Uterus (tissue), 2 donors: ENCODE measurements at regions not wholly inside any gene's neighbourhood (a gene's known extent, or its start where the extent isn't known, plus 50 kb on each side); places are given as distances from the start of the nearest gene placed in this dataset.

Source experiments
- POLR2A ChIP-seq, 2 donors: fragments of 450-650 bp; IDR thresholded peaks; one replicate each; pipeline ENCODE4 v1.6.1; 2016; ENCODE audit warnings: antibody characterized with exemption in 2 of 2, mild to moderate bottlenecking in 1 of 2, moderate library complexity in 1 of 2
- TF ChIP-seq, protein P1 (sequence below), 4 experiments: fragments of 200-600 bp in 2 of 4; fragments of 450-650 bp in 2 of 4; sonication (generic) in 2 of 4; IDR thresholded peaks; one replicate each; pipeline ENCODE4 v1.5.1; 2016 to 2019; ENCODE audit warnings: antibody characterized with exemption in 4 of 4, mild to moderate bottlenecking in 2 of 4, moderate library complexity in 1 of 4

GRCh38 chr15:100766243-100767000 is 113.2 kb upstream of the ALDH1A3 start:
- TF ChIP-seq, protein P1, sequence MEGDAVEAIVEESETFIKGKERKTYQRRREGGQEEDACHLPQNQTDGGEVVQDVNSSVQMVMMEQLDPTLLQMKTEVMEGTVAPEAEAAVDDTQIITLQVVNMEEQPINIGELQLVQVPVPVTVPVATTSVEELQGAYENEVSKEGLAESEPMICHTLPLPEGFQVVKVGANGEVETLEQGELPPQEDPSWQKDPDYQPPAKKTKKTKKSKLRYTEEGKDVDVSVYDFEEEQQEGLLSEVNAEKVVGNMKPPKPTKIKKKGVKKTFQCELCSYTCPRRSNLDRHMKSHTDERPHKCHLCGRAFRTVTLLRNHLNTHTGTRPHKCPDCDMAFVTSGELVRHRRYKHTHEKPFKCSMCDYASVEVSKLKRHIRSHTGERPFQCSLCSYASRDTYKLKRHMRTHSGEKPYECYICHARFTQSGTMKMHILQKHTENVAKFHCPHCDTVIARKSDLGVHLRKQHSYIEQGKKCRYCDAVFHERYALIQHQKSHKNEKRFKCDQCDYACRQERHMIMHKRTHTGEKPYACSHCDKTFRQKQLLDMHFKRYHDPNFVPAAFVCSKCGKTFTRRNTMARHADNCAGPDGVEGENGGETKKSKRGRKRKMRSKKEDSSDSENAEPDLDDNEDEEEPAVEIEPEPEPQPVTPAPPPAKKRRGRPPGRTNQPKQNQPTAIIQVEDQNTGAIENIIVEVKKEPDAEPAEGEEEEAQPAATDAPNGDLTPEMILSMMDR (IDR thresholded peaks at IDR 0.05) = no peak
- TF ChIP-seq POLR2A (IDR thresholded peaks at IDR 0.05) = no peak
